Posterior cingulate gyrus (tissue), 11 donors: ENCODE measurements at regions not wholly inside any gene's neighbourhood (a gene's known extent, or its start where the extent isn't known, plus 50 kb on each side); places are given as distances from the start of the nearest gene placed in this dataset.

Source experiments
- DNase-seq, 10 donors: peaks; one replicate each; pipeline versions ENCODE4 v3.0.0 to v3.0.0-alpha.2; 2020 to 2021; ENCODE audit warnings: mixed read lengths in 3 of 10
- intact Hi-C: fragments of 100-400 bp; cut with DNase I; formaldehyde crosslinking; loops from one replicate; pipeline ENCODE4 v1.15.1; 2023

GRCh38 chr6:90859612-90860011, 272.7 kb upstream of the MAP3K7 start:
- DNase-seq = peak in 3 of 10 donors; percentile 35 to 86 (median 66)
- intact Hi-C loops = no loop called here

GRCh38 chr6:90859056-90859455, 272.2 kb upstream of the MAP3K7 start:
- intact Hi-C loops = no loop called here
- peak in 1 of 10 donors; percentile 61 for DNase-seq

- DNase-seq = no peak
- intact Hi-C loops = no loop called here
These were observed 262.8 kb upstream of the MAP3K7 start for GRCh38 chr6:90849686-90850085.

- intact Hi-C loops = no loop called here
- no peak for DNase-seq
These were observed 260.0 kb upstream of the MAP3K7 start for GRCh38 chr6:90846824-90847223.

GRCh38 chr6:90835596-90836212, 248.8 kb upstream of the MAP3K7 start:
- intact Hi-C loops = no loop called here
- no peak for DNase-seq

GRCh38 chr6:90829311-90829710, 242.4 kb upstream of the MAP3K7 start:
- no peak for DNase-seq
- intact Hi-C loops = no loop called here

- no peak for DNase-seq
- intact Hi-C loops = no loop called here
These were observed 233.6 kb upstream of the MAP3K7 start for GRCh38 chr6:90820436-90820835.

GRCh38 chr6:90819483-90819882, 232.6 kb upstream of the MAP3K7 start:
- DNase-seq = no peak
- intact Hi-C loops = no loop called here

GRCh38 chr6:90818163-90818562, 231.3 kb upstream of the MAP3K7 start:
- DNase-seq = no peak
- intact Hi-C loops = no loop called here

DNA sequence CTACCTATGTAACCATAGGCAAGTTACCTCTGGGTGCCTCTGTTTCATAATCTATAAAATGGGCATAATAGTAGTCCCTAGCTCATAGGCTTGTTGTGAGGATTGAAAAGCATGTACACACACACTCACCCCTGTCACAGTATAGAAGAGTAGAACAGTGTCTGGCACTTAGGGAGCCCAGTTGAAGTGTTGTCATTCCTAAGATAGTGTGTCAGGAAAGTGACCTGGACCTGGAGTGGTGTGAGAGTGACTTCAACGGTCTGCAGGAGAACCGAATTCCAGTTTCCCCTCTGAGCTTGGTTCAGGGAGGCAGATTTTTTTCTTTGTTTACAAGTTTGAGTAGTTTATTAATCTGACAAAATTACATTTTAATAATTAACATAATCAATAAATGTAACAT, 229.9 kb upstream of the MAP3K7 start:
- intact Hi-C loops = no loop called here
- DNase-seq = no peak

- intact Hi-C loops = no loop called here
- no peak for DNase-seq
These were observed 224.8 kb upstream of the MAP3K7 start for GRCh38 chr6:90811596-90812226.

DNA sequence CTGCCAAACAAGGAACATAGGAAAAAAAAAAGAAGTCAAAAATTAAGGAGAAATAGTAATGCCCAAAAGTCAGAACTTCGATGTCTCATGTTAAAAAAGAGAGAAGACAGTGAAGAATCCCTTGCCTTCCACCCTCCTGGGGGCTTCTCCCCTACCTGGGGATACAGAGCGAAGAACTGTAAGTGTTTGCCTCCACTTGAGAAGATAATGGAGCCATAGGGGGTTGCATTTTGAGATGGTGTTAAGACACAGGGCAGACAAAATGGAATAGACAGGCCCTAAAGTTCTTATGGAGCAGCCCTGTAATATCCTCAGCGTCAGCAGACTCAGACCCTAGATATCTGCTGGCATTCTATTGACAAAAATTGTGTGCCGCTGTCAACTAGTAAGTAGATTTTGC, 222.2 kb upstream of the MAP3K7 start:
- no peak for DNase-seq
- intact Hi-C loops = no loop called here

- intact Hi-C loops = no loop called here
- DNase-seq = no peak
These were observed 221.2 kb upstream of the MAP3K7 start for GRCh38 chr6:90807791-90808701.

DNA sequence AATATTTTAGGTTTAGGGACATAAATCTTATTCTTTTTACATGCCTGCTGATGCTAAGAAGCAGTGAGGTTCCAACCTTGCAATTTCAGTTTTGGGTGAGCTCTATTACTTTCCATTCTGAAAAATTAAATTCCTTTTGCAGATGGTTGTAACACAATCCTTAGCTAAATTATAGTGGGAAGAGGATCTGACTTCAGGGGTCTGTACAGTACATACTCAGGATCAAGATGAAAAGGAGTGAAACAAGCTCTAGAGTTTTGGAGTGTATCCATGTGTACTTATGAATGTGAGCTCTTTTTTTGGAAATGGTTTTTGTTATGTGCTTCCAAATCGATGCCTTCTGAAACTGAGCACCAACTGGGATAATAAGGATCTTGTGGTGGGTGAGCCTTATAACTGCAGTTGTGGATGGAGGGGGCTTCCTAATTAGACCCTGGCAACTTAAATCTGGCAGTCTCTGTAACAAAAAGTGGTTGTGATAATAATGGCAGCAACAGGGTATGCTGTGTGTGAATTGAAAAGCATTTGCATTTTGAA, 218.8 kb upstream of the MAP3K7 start:
- intact Hi-C loops = no loop called here
- no peak for DNase-seq

- intact Hi-C loops = no loop called here
- DNase-seq = no peak
These were observed 217.1 kb upstream of the MAP3K7 start for GRCh38 chr6:90803956-90804355.

GRCh38 chr6:90795078-90795477, 208.2 kb upstream of the MAP3K7 start:
- DNase-seq = no peak
- intact Hi-C loops = no loop called here

DNA sequence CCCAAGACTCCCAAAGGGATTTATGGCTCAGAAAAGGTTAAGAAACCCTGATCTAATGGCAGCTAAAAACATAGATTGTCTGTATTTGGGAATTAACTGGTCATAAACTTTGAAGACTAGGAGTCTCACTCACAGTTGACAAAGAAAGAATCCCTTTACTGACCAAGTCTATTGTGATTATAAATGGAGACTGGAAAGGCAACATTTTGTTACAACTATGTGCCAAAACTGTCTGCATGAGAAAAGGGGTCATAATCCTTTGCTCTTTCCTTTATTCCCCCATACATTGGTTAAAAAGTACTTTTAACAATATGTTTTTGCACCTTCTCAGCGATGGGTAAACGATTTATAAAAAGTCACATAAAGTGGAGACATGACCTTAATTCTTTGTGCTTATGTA, 206.9 kb upstream of the MAP3K7 start:
- DNase-seq = no peak
- intact Hi-C loops = no loop called here

GRCh38 chr6:90790696-90791095, 203.8 kb upstream of the MAP3K7 start:
- intact Hi-C loops = no loop called here
- DNase-seq = no peak

GRCh38 chr6:90790058-90790457, 203.2 kb upstream of the MAP3K7 start:
- intact Hi-C loops = no loop called here
- no peak for DNase-seq

- DNase-seq = no peak
- intact Hi-C loops = no loop called here
These were observed 201.9 kb upstream of the MAP3K7 start for GRCh38 chr6:90788781-90789180.

DNA sequence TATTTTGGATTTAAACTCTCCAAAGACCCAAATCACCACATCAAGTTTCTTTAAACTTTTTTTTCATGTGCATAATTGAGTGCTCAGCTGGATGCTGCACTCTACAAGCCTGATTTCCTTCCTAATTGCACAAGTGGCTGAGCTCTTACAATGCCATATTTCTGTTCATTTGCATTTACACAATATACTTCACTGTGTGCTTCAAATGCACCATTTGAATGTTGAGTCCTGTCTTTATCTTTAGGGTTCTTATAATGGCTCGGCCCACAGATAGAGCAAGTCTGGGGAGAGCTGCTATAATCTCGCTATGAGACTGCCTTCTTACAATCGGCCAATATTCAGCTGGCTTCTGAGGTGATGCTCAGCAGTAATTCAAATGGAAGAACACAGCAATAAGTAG, 200.6 kb upstream of the MAP3K7 start:
- no peak for DNase-seq
- intact Hi-C loops = no loop called here
